Stimulated activated naive CD4-positive, alpha-beta T cell treated with Interleukin-2 at 50 U/mL for 16 hours (primary cell): ENCODE measurements at regions not wholly inside any gene's neighbourhood (a gene's known extent, or its start where the extent isn't known, plus 50 kb on each side); places are given as distances from the start of the nearest gene placed in this dataset.

ENCODE experiments used
- DNase-seq: peaks from one replicate; lab custom pipeline; 2025; lab: John Stamatoyannopoulos, UW

- DNase-seq, result no peak
These were observed 454.4 kb downstream of the RFPL4B start for GRCh38 chr6:112801468-112802080.

- DNase-seq, result no peak
These were observed 455.0 kb downstream of the RFPL4B start for GRCh38 chr6:112802144-112802543.

- DNase-seq, result no peak
These were observed 457.7 kb downstream of the RFPL4B start for GRCh38 chr6:112804638-112805330.

- DNase-seq, result no peak
These were observed 459.2 kb downstream of the RFPL4B start for GRCh38 chr6:112806163-112806865.

GRCh38 chr6:112821476-112821875, 474.3 kb downstream of the RFPL4B start:
- no peak for DNase-seq

GRCh38 chr6:112822769-112823168, 475.6 kb downstream of the RFPL4B start:
- DNase-seq, result no peak

- DNase-seq, result no peak
These were observed 480.7 kb downstream of the RFPL4B start for GRCh38 chr6:112827793-112828192.

- no peak for DNase-seq
These were observed 483.9 kb downstream of the RFPL4B start for GRCh38 chr6:112831022-112831421.

- DNase-seq, result no peak
These were observed 486.5 kb downstream of the RFPL4B start for GRCh38 chr6:112833581-112834131.

GRCh38 chr6:112835078-112835477, 487.9 kb downstream of the RFPL4B start:
- no peak for DNase-seq

- no peak for DNase-seq
These were observed 492.4 kb downstream of the RFPL4B start for GRCh38 chr6:112839525-112839961.

GRCh38 chr6:112841553-112842329, 494.6 kb downstream of the RFPL4B start:
- DNase-seq, result no peak

- no peak for DNase-seq
These were observed 495.2 kb downstream of the RFPL4B start for GRCh38 chr6:112842330-112842685.

GRCh38 chr6:112846681-112847080, 499.6 kb downstream of the RFPL4B start:
- DNase-seq, result no peak

GRCh38 chr6:112851146-112851545, 504.0 kb downstream of the RFPL4B start:
- DNase-seq, result no peak

- no peak for DNase-seq
These were observed 506.0 kb downstream of the RFPL4B start for GRCh38 chr6:112853162-112853561.

GRCh38 chr6:112863753-112864152, 516.6 kb downstream of the RFPL4B start:
- DNase-seq, result no peak

- DNase-seq, result no peak
These were observed 518.0 kb downstream of the RFPL4B start for GRCh38 chr6:112865131-112865530.

GRCh38 chr6:112874881-112875280, 527.8 kb downstream of the RFPL4B start:
- DNase-seq, result no peak

- DNase-seq, result no peak
These were observed 530.3 kb downstream of the RFPL4B start for GRCh38 chr6:112877134-112878100.

- no peak for DNase-seq
These were observed 532.8 kb downstream of the RFPL4B start for GRCh38 chr6:112879920-112880413.
